DND-41 (cell line): ENCODE measurements at regions not wholly inside any gene's neighbourhood (a gene's known extent, or its start where the extent isn't known, plus 50 kb on each side); places are given as distances from the start of the nearest gene placed in this dataset.

Experiments
- EZH2 ChIP-seq: IDR thresholded peaks from 3 replicates; pipeline ENCODE4 v1.6.1; 2012; ENCODE audit warnings: borderline replicate concordance, low read depth, mild to moderate bottlenecking, moderate library complexity, low read length, inconsistent platforms; ENCODE audit not compliant: severe bottlenecking
- TF ChIP-seq, protein P1 (sequence below): IDR thresholded peaks from 2 replicates; pipeline ENCODE4 v1.5.1; 2012; ENCODE audit warnings: borderline replicate concordance, low read length, moderate library complexity, mild to moderate bottlenecking; ENCODE audit not compliant: poor library complexity, severe bottlenecking; ENCODE audit errors: extremely low read depth

DNA sequence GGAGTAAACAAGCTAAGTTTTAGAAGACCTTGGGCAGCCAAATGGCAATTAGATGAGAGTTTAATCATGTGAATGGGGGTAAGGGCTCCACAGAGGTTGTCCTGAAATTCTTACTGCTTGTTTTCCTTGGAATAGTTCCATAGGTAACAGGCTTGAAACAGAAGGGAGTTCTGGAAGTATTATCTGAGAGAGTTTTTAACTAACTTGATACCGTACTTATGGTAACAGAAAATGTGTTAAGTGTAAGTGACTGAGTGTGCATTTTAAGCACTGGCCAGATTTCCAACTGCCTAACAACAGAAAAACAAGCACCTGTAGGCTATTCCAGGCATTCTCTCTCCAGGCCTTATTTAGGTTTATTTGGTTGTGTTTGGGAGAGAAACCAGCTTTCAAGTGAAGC is 414.6 kb upstream of the PDE3A start:
- TF ChIP-seq, protein P1, sequence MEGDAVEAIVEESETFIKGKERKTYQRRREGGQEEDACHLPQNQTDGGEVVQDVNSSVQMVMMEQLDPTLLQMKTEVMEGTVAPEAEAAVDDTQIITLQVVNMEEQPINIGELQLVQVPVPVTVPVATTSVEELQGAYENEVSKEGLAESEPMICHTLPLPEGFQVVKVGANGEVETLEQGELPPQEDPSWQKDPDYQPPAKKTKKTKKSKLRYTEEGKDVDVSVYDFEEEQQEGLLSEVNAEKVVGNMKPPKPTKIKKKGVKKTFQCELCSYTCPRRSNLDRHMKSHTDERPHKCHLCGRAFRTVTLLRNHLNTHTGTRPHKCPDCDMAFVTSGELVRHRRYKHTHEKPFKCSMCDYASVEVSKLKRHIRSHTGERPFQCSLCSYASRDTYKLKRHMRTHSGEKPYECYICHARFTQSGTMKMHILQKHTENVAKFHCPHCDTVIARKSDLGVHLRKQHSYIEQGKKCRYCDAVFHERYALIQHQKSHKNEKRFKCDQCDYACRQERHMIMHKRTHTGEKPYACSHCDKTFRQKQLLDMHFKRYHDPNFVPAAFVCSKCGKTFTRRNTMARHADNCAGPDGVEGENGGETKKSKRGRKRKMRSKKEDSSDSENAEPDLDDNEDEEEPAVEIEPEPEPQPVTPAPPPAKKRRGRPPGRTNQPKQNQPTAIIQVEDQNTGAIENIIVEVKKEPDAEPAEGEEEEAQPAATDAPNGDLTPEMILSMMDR, result no peak
- TF ChIP-seq EZH2, result no peak
